ENCODE measurements at regions not wholly inside any gene's neighbourhood (a gene's known extent, or its start where the extent isn't known, plus 50 kb on each side); places are given as distances from the start of the nearest gene placed in this dataset.
"Not testable (repeated sequence)": the region's sequence is repeated elsewhere in the genome, so short reads cannot be mapped to it uniquely, and the experiment has no call there.

GRCh38 chr1:233828480-233828879 is 76.0 kb upstream of the SLC35F3 start:
- no peak for DNase-seq (ENCODE audit: low read depth)
- TF ChIP-seq, protein P1, sequence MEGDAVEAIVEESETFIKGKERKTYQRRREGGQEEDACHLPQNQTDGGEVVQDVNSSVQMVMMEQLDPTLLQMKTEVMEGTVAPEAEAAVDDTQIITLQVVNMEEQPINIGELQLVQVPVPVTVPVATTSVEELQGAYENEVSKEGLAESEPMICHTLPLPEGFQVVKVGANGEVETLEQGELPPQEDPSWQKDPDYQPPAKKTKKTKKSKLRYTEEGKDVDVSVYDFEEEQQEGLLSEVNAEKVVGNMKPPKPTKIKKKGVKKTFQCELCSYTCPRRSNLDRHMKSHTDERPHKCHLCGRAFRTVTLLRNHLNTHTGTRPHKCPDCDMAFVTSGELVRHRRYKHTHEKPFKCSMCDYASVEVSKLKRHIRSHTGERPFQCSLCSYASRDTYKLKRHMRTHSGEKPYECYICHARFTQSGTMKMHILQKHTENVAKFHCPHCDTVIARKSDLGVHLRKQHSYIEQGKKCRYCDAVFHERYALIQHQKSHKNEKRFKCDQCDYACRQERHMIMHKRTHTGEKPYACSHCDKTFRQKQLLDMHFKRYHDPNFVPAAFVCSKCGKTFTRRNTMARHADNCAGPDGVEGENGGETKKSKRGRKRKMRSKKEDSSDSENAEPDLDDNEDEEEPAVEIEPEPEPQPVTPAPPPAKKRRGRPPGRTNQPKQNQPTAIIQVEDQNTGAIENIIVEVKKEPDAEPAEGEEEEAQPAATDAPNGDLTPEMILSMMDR (IDR thresholded peaks at IDR 0.05; ENCODE audit: low read depth, low read length, missing control alignments): no peak
- H3K4me3 ChIP-seq (ENCODE audit: low read depth, low read length): no peak overlapping the region

GRCh38 chr1:233834609-233835008 is 69.9 kb upstream of the SLC35F3 start:
- H3K4me3 ChIP-seq (ENCODE audit: low read depth, low read length): no peak overlapping the region
- no peak for DNase-seq (ENCODE audit: low read depth)
- TF ChIP-seq, protein P1 (IDR thresholded peaks at IDR 0.05; ENCODE audit: low read depth, low read length, missing control alignments): no peak

DNA sequence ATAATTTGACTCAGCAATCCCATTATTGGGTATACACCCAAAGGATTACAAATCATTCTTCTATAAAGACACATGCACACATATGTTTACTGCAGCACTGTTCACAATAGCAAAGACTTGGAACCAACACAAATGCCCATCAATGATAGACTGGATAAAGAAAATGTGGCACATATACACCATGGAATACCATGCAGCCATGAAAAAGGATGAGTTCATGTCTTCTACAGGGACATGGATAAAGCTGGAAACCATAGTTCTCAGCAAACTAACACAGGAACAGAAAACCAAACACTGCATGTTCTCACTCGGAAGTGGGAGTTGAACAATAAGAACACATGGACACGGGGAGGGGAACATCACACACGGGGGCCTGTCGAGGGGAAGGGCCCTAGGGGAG is 66.3 kb upstream of the SLC35F3 start:
- DNase-seq (ENCODE audit: low read depth); H3K4me3 ChIP-seq (ENCODE audit: low read depth, low read length): not testable (repeated sequence)

DNA sequence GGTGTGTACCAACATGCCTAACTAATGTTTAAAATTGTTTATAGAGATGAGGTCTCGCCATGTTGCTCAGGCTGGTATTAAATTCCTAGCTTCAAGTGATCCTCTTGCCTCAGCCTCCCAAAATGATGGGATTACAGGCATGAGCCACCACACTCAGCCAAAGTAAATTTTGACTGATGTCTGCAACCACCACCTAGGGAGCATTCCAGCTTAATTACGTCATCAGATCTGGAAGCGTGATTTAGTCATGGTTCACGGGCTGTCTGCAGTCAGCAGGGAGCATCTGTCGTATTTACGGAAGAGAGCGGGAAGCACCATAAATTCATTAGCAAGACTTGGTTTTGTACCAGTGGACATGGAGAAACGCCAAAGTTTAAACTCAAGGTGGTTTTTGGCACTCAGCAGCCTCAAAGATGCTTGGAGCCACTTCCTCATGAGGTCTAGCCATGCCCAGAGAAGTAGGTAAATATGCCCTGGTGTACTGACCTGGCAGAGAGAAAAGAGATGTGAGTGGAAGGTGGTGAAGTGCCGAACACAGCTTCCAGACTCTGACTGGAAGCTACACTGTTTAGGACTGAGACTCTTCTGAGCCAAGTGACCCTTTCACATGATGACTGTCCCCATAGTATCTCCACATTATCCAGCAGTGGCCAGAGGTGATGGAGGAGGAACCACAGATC is 60.8 kb upstream of the SLC35F3 start:
- no peak for DNase-seq (ENCODE audit: low read depth)
- TF ChIP-seq, protein P1 (IDR thresholded peaks at IDR 0.05; ENCODE audit: low read depth, low read length, missing control alignments): no peak
- H3K4me3 ChIP-seq (ENCODE audit: low read depth, low read length): no peak overlapping the region

- H3K4me3 ChIP-seq (ENCODE audit: low read depth, low read length): no peak overlapping the region
- TF ChIP-seq, protein P1 (IDR thresholded peaks at IDR 0.05; ENCODE audit: low read depth, low read length, missing control alignments): no peak
- no peak for DNase-seq (ENCODE audit: low read depth)
These were observed 60.2 kb upstream of the SLC35F3 start for GRCh38 chr1:233844275-233844674.

DNA sequence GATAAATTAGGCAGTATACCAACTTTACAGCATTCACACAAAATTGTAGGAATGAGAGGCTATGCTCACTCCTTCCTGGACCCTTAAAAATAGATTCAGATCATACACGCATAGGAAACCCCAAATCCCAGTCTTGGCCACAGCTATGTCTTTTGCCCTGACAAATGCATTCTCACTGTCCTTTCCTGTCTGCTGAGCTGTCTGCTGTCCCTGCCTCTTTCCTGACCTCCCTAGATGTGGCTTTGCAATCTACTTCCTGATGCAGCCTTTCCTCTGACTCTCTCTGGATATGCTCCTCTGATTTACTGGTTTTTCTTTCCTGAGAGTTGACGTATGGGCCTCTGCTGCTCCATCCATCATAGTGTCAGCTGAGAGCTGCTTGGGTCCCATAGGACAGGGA is 59.8 kb upstream of the SLC35F3 start:
- DNase-seq (ENCODE audit: low read depth): no peak
- no peak overlapping the region for H3K4me3 ChIP-seq (ENCODE audit: low read depth, low read length)
- TF ChIP-seq, protein P1 (IDR thresholded peaks at IDR 0.05; ENCODE audit: low read depth, low read length, missing control alignments): no peak

Measured in GM12864 (cell line).